Neural crest cell (in vitro differentiated cells): ENCODE measurements at regions not wholly inside any gene's neighbourhood (a gene's known extent, or its start where the extent isn't known, plus 50 kb on each side); places are given as distances from the start of the nearest gene placed in this dataset.

ENCODE experiments used
- DNase-seq: peaks from one replicate; pipeline ENCODE4 v3.0.0; 2021; ENCODE audit warnings: low read depth, mixed read lengths, low spot score
- H3K27ac Mint-ChIP-seq: one replicate; pipeline ENCODE4 v1.8.0; 2021; ENCODE audit warnings: mild to moderate bottlenecking, mixed read lengths; ENCODE audit not compliant: unreplicated experiment
- H3K27me3 Mint-ChIP-seq: 2 replicates; pipeline ENCODE4 v1.8.0; 2021; ENCODE audit warnings: low read depth, mild to moderate bottlenecking, mixed read lengths
- H3K36me3 Mint-ChIP-seq: 2 replicates; pipeline ENCODE4 v1.8.0; 2021; ENCODE audit warnings: low read depth, mild to moderate bottlenecking, mixed read lengths
- H3K4me1 Mint-ChIP-seq: 2 replicates; pipeline ENCODE4 v1.8.0; 2021; ENCODE audit warnings: mixed read lengths
- H3K4me3 Mint-ChIP-seq: one replicate; pipeline ENCODE4 v1.8.0; 2021; ENCODE audit warnings: mild to moderate bottlenecking, mixed read lengths
- H3K9me3 Mint-ChIP-seq: 2 replicates; pipeline ENCODE4 v1.8.0; 2021; ENCODE audit warnings: mixed read lengths
- CTCF ChIP-seq: fragments of 200-600 bp; sonication (generic); conservative IDR thresholded peaks from 2 replicates; pipeline ENCODE4 v1.5.0; 2021; ENCODE audit warnings: antibody characterized with exemption, mild to moderate bottlenecking

GRCh38 chr2:236404346-236404745 lies 140.1 kb upstream of the ASB18 start:
- DNase-seq, result no peak
- no peak for TF ChIP-seq CTCF
- no peaks in the 10 kb centered on the region for H3K27me3 Mint-ChIP-seq
- peaks cover 9% of the 10 kb centered on the region for H3K36me3 Mint-ChIP-seq
- H3K4me1 Mint-ChIP-seq, result peaks cover 16% of the 10 kb centered on the region
- no peaks in the 10 kb centered on the region for H3K9me3 Mint-ChIP-seq
- no peak overlapping the region for H3K27ac Mint-ChIP-seq
- H3K4me3 Mint-ChIP-seq, result no peak overlapping the region

DNA sequence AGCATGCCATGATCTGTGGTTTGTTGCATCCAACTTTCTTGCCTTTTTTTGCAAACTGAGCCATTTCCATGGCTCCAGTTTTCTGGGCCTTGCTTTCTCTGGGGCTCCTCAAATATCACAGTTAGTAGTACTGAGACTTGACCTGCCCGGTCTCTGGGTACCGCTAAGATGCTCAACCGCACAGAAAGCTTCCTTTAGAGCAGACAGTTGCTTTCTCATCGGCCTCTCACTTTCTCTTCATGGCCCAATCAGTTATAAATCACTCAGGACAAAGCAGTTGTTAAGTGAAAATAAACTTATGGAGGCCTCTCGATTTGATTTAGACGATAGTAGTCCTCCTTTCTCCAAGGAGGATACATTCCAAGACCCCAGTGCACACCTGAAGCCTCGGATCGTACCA lies 141.2 kb upstream of the ASB18 start:
- no peak overlapping the region for H3K27ac Mint-ChIP-seq
- TF ChIP-seq CTCF, result no peak
- peaks cover 16% of the 10 kb centered on the region for H3K4me1 Mint-ChIP-seq
- no peaks in the 10 kb centered on the region for H3K27me3 Mint-ChIP-seq
- no peak for DNase-seq
- H3K36me3 Mint-ChIP-seq, result peaks cover 9% of the 10 kb centered on the region
- no peaks in the 10 kb centered on the region for H3K9me3 Mint-ChIP-seq
- no peak overlapping the region for H3K4me3 Mint-ChIP-seq

DNA sequence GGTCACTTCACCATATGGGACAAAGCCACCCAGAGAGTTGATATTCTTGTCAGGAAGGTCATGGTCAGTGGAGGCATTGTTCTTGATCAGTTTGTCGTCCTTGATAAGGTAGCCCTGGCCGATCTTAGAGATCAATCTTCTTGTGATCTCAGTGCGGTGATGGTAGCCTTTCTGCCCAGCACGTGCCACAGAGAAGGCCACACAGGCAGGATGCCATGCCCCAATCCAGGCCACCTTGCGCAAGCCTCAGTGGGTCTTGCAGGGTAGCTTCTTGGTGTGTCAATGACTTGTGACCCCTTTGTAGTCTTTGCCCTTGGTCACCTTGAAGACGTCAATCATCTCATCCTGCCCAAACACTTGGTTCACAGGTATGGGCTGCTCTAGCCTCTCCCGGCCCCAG lies 143.9 kb upstream of the ASB18 start:
- DNase-seq, result no peak
- Mint-ChIP-seq H3K9me3 (peaks cover 3% of the 10 kb centered on the region), H3K4me3 (no peak overlapping the region), H3K36me3 (peaks cover 9% of the 10 kb centered on the region), H3K4me1 (no peaks in the 10 kb centered on the region), H3K27me3 (no peaks in the 10 kb centered on the region), H3K27ac (no peak overlapping the region)
- TF ChIP-seq CTCF, result no peak

DNA sequence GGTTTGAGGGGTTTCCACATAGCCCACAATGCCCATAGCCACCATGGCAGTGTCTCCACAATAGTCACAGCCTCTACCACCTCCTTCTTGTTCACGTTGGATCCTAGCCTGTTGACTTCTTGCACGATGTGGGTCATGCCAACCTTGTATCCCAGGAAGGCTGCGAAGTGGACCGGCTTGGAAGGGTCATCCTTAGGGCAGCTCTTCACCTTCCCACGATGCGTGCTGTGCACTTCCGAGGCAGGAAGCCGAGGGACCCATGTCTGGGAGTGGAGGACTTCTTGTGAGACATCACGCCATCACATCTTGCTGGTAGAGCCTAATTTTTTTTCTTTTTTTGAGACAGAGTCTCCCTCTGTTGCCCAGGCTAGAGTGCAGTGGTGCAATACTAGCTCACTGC lies 144.6 kb upstream of the ASB18 start:
- Mint-ChIP-seq H3K27ac (no peak overlapping the region), H3K4me3 (no peak overlapping the region), H3K36me3 (peaks cover 9% of the 10 kb centered on the region), H3K27me3 (no peaks in the 10 kb centered on the region), H3K9me3 (peaks cover 3% of the 10 kb centered on the region), H3K4me1 (no peaks in the 10 kb centered on the region)
- no peak for DNase-seq
- TF ChIP-seq CTCF, result no peak

- H3K4me1 Mint-ChIP-seq, result no peaks in the 10 kb centered on the region
- no peak for DNase-seq
- peaks cover 3% of the 10 kb centered on the region for H3K36me3 Mint-ChIP-seq
Observed at GRCh38 chr2:236415684-236416444, 151.7 kb upstream of the ASB18 start.

More at GRCh38 chr2:236415684-236416444, 151.7 kb upstream of the ASB18 start:
- Mint-ChIP-seq H3K27me3 (no peaks in the 10 kb centered on the region), H3K4me3 (no peak overlapping the region), H3K9me3 (peaks cover 6% of the 10 kb centered on the region), H3K27ac (no peak overlapping the region)
- TF ChIP-seq CTCF, result no peak
